HG03469 (cell line): ENCODE measurements at regions not wholly inside any gene's neighbourhood (a gene's known extent, or its start where the extent isn't known, plus 50 kb on each side); places are given as distances from the start of the nearest gene placed in this dataset.
"Not testable (repeated sequence)": the region's sequence is repeated elsewhere in the genome, so short reads cannot be mapped to it uniquely, and the experiment has no call there.

Experiments
- ATAC-seq: cut with Tn5 transposase; IDR thresholded peaks from one replicate; pipeline ENCODE4 v1.9.1; 2021; ENCODE audit warnings: mild to moderate bottlenecking, moderate library complexity, moderate number of reproducible peaks; ENCODE audit not compliant: unreplicated experiment

- ATAC-seq = no peak
Observed at GRCh38 chr11:28838741-28839140, 730.6 kb downstream of the METTL15 start.

DNA sequence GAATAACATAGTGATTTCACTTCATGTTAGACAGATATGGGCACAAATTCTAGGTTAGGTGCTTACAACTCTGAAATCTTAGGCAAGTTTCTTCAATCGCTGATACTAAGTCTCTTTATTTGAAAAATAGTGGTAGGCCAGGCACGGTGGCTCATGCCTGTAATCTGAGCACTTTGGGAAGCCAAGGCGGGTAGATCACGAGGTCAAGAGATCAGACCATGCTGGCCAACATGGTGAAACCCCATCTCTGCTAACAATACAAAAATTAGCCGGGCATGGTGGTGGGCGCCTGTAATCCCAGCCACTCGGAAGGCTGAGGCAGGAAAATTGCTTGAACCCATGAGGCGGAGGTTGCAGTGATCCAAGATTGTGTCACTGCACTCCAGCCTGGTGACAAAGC is 729.4 kb downstream of the METTL15 start:
- no peak for ATAC-seq

DNA sequence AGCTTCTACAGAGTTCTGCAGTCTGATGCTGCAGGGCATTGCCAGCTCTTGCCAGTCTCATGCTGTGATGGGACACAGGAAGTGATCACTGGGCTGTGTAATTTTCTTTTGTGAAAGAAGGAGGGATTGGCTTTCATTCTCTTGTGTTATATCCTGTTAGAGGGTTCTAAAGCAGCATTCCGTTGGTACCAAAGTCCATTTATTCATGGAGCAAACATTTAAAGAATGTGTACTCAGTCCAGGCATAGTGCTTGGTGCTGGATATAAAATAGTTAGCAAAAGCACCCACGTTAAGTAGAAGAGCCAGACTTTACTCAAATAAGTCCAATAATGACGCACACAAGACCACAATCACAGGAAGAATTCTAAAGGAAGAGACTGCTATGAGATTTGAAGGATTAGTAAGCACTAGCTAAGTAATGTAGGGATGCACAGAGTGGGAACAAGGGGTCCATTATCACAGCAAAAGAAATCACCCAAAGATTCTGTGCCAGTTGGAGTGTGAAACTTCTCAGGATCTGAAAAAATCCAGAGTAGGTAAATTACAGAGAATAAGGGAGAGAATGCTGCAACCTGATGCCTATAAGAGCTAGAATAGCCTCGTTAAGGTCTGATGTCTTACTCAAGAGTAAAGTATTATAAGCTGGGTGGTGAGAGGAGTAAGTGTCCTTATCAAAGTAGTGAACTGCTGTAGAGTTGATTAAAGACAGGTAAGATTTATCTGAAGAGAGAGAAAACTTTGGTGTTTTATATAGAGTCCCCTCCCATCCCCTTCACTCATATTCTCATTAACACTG is 728.3 kb downstream of the METTL15 start:
- ATAC-seq = no peak

GRCh38 chr11:28835790-28836189 is 727.6 kb downstream of the METTL15 start:
- no peak for ATAC-seq

DNA sequence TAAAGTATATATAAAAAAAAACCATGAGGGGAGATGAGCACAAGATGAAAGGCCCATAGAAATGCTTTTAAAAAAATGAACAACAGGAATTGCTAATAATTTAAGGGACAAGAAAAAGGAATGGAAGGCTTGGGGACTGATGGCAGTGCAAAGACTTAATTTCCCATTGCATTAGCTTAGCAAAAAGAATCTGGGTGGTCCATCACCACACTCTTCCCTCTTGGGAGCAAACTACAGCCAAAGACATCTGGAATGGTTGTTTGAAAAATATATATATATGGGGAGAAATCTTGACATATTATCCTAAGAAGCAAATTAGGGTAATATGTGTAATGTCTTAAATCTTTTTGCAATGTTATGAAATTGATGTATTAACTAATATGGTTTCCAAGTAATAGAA is 727.1 kb downstream of the METTL15 start:
- no peak for ATAC-seq

- ATAC-seq = no peak
Observed at GRCh38 chr11:28834877-28835276, 726.7 kb downstream of the METTL15 start.

DNA sequence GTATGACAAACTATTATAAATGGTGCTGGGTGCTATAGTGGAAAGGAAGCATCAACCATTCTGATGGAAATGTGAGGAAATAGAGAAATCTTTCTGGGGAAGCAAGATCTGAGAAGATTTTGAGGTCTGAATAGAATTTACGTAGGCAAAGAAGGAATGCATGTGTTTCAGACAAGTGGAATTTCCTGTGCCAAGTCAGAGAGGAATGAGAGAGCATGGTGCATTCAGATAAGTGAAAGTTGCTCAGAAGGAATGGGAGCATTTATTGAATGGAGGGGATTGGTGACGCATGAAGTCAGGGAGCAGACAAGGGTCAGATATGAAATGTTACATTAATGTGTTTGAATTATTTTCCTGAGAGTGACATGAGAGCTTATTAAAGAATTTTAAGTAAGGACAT is 725.5 kb downstream of the METTL15 start:
- no peak for ATAC-seq

- no peak for ATAC-seq
Observed at GRCh38 chr11:28833169-28833568, 725.0 kb downstream of the METTL15 start.

DNA sequence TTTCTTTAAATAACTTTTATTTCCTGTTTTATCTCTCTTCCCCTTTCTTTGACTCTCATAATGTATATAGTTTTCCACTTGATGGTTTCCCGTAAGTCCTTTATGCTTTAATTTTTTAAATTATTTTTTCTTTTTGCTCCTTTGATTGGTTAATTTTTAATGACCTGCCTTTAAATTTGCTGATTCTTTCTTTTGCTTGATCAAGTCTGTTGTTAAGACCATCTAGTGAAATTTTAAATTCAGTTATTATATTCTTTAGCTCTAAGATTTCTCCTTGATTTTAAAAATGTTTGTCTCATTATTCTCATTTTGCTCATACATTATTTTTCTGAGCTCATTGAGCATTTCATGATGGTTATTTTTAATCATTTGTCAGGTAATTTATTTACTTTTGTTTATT is 718.6 kb downstream of the METTL15 start:
- no peak for ATAC-seq

- ATAC-seq = no peak
Observed at GRCh38 chr11:28822576-28822975, 714.4 kb downstream of the METTL15 start.

DNA sequence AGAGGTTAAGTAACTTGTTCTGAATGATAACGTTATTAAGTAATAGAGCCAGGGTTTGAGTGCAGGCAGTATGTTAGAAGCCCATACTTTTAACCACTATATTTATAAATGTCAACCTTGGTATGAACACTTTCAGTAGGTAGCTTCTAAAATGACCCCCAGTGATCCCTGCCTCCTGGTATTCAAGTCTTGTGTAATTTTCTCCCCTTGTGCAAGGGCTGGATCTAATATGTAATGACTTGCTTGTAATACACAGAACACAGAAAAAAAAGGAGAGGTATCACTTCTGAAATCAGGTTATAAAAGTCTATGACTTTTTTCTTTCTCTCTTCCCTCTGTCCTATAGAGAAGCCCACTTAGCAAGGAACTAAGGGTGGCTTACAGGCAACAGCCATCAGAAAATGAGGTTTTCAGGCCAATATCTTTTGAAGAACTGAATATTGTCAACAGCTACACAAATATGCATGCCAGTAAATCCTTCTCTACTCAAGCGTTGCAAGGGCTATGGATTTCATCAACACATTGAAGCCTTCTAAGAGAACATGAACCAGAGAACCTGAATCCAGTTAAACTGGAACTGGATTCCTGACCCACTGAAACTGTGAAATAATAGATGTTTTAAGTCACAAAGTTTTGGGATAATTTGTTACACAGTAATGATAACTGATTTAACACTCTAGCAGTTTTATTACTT is 712.3 kb downstream of the METTL15 start:
- ATAC-seq = no peak

- no peak for ATAC-seq
Observed at GRCh38 chr11:28819741-28820140, 711.6 kb downstream of the METTL15 start.

- no peak for ATAC-seq
Observed at GRCh38 chr11:28815110-28815509, 706.9 kb downstream of the METTL15 start.

DNA sequence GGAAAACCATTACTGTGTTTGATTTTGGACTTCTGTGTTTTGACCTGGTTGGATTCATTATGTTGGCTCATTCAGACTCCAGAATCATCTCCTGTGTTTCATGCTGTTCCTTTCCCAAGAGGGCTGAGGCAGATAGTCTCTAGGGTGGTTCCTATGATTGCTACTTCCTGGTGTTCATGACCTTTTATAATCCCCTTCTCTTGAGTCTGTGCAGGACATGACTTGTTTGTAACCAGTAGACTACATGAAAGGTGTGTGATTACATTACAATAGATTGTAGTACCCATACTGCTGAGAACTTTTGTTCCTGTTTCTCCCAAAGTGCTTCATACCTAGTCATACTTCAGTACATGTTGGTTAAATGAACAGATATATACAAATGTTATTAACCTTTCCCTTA is 700.6 kb downstream of the METTL15 start:
- no peak for ATAC-seq

GRCh38 chr11:28799316-28799715 is 691.1 kb downstream of the METTL15 start:
- no peak for ATAC-seq

GRCh38 chr11:28798286-28798685 is 690.1 kb downstream of the METTL15 start:
- ATAC-seq = no peak

DNA sequence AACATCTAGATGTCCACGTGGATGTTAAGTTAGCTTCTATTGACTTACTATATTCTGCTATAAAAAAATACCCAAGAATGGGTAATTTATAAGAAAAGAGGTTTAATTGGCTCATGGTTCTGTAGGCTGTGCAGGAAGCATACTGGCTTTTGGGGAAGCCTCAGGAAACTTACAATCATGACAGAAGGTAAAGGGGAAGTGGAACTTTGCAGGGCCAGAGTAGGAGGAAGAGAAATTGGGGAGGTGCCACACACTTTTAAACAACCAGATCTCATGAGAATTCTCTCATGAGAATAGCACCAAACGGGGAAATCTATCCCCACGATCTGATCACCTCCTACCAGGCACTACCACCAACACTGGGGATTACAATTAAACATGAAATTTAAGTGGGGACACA is 689.3 kb downstream of the METTL15 start:
- ATAC-seq = no peak

GRCh38 chr11:28794405-28794804 is 686.2 kb downstream of the METTL15 start:
- no peak for ATAC-seq

DNA sequence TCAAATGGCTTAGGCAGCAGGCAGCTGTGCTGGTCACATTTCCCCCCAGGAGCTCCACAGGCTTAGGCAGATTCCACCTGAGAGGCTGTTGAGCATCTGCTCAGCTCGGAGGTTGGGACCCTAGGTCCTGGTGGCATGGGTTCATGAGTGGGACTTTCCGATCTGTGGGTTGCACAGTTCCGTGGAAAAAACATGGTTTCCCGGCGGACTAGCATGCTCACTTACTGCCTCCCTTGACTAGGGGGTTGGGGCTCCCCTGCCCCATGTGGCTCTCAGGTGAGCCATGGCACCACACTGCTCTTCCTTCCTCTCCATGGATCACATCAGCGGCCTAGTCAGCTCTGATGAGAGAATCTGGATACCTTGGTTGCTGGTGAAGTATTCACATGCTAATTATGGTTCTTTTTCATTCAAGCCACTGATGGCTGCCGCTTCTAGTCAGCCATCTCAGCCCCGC is 685.1 kb downstream of the METTL15 start:
- no peak for ATAC-seq

- ATAC-seq = no peak
Observed at GRCh38 chr11:28792856-28793255, 684.7 kb downstream of the METTL15 start.

DNA sequence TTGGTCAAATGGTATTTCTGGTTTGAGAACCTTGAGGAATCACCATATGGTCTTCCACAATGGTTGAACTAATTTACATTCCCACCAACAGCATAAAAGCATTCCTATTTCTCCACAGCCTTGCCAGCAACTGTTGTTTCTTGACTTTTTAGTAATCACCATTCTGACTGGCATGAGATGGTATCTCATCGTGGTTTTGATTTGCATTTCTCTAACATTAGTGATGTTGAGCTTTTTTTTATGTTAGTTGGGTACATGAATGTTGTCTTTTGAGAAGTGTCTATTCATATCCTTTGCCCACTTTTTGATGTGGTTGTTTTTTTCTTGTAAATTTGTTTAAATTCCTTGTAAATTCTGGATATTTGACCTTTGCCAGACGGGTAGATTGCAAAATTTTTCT is 679.7 kb downstream of the METTL15 start:
- not testable (repeated sequence) for ATAC-seq

DNA sequence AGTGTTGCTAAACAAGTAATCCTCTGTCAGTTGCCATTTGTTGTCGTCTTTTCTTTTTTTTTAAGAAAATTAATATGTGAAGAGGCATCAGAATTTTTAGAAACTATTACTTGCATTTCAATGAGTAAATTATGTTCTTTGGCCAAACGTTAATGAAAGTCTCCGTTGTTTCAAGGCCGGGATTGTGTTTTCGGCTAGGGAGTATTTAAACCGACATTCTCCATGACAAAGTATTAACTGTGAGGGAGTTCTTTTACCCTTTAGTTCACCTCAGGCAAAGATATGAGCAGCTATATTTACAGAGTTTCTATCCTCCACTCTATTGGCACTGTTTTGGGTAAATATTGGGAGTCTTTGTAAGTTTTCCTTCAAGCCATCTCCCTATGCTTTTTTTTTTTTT is 668.9 kb downstream of the METTL15 start:
- no peak for ATAC-seq
